ENCODE measurements at regions not wholly inside any gene's neighbourhood (a gene's known extent, or its start where the extent isn't known, plus 50 kb on each side); places are given as distances from the start of the nearest gene placed in this dataset.

DNA sequence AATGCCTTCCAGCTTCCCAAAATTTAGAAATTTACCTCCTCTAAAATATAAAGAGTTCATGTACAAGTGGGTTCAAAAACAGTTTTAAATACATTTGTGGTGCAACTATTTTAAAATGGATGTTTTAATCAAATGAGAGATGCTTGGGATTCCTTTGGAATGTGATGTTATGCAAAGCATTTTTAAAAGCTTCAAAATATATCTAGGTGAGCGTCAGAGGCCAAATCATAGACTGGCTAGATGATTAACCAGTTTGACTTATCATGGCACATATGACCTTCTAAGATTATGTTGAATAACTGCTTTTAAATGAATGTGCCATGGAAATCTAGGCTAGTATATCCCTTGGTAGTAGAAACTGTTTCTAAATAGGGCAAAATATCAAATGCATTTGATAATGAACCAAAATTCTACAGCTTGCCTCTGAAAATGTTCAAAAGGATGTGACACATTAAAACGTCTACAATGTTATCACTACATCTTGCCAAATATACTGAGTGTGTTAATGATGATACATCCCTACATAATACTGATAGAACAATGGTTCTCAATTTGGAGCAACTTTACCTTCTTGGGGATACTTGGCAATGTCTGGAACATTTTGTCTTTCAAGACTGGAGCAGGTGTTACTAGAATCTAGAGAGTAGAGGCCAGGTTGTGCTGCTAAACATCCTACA, 650.9 kb upstream of the ADGRL2 start:
- DNase-seq (ENCODE audit: extremely low read depth, low read depth), result no peak
- TF ChIP-seq, protein P1, sequence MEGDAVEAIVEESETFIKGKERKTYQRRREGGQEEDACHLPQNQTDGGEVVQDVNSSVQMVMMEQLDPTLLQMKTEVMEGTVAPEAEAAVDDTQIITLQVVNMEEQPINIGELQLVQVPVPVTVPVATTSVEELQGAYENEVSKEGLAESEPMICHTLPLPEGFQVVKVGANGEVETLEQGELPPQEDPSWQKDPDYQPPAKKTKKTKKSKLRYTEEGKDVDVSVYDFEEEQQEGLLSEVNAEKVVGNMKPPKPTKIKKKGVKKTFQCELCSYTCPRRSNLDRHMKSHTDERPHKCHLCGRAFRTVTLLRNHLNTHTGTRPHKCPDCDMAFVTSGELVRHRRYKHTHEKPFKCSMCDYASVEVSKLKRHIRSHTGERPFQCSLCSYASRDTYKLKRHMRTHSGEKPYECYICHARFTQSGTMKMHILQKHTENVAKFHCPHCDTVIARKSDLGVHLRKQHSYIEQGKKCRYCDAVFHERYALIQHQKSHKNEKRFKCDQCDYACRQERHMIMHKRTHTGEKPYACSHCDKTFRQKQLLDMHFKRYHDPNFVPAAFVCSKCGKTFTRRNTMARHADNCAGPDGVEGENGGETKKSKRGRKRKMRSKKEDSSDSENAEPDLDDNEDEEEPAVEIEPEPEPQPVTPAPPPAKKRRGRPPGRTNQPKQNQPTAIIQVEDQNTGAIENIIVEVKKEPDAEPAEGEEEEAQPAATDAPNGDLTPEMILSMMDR (IDR thresholded peaks at IDR 0.05; ENCODE audit: low read depth, low read length, missing control alignments), result no peak

DNA sequence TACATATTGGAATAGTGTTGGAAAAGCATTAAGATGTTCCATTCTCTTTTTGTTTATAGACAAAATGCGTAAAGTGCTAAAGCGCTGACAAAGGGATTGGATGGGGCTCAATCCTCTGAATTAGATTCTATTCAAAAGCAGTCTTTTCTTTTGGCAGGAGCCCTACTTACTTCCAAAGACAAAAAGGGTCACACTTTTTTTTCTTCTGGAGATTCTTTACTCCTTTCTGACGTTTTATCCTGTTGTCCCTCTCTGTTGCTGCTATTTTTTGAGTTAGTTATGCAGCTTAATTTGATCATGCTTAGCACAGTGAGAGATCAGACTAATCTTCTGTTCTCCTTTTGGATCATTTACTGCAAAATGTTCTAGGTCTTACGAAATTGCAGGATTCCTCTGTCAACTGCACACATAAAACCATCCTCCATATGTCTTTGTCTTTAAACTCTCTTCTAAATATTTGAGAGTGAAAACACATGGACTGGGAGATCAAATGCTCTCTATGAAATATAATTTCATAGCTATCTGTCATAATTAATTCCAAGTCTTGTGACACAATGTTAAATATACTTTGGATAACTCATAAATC, 656.4 kb upstream of the ADGRL2 start:
- H3K4me3 ChIP-seq (replicated peaks; ENCODE audit: low read depth, low read length), result no peak overlapping the region
- no peak for DNase-seq (ENCODE audit: extremely low read depth, low read depth)
- TF ChIP-seq, protein P1 (IDR thresholded peaks at IDR 0.05; ENCODE audit: low read depth, low read length, missing control alignments), result no peak

More for the DNA sequence above, 650.9 kb upstream of the ADGRL2 start:
- no peak overlapping the region for H3K4me3 ChIP-seq (replicated peaks; ENCODE audit: low read depth, low read length)

DNA sequence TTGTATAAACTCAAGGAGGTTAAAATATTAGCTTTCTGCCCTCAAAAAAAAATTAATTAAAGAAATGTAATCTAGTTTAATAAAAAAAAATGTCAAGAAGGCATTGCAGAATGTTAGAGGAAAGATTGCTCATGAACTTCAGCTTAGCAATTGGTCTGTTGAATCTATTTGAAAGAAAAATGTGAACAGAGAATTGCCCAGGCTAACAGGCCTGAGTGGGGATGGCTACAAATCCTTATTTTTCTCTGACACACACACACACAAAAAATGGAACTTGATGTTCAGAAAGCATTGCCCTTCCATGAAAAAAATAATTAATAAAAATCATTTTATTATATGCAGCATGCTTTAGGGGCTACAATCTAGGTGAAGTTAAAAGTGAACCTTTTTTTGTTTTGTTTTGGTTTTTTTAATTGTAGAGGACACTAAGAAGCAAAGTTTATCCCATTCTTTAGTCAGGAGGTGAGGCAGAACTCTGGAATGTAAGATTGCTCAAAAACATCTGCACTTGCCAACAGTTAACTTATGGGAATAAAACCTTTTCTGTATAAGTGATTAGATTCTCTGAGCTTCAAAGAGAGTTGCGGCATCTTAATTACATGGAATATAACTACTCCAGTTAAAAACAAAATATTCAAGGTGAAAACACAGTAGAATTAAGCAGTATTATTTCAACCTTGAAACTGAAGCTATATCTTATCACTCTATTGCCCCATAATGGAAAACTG, 658.5 kb upstream of the ADGRL2 start:
- H3K4me3 ChIP-seq (replicated peaks; ENCODE audit: low read depth, low read length), result no peak overlapping the region
- peak; percentile 3 for DNase-seq (ENCODE audit: extremely low read depth, low read depth)
- TF ChIP-seq, protein P1 (IDR thresholded peaks at IDR 0.05; ENCODE audit: low read depth, low read length, missing control alignments), result no peak

DNA sequence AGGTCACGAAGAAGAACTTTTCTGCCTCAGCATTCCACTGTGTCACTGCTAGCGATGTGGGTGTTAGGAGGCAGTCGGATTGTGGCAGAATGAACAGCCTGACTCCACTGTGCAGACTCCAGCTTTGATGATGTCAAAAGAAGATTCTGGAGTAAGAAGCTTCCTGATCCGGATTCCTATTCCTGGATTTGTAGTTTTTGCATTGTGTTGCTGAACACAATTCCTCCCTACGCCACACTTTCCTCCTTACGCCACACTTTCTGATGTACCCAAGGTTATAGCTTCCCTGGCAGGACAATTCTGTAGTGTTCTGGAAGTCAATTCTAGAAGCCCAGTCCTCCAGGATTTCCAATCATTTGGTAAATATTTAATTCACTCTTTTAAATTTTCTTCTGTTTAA, 665.2 kb upstream of the ADGRL2 start:
- TF ChIP-seq, protein P1 (IDR thresholded peaks at IDR 0.05; ENCODE audit: low read depth, low read length, missing control alignments), result no peak
- no peak for DNase-seq (ENCODE audit: extremely low read depth, low read depth)
- no peak overlapping the region for H3K4me3 ChIP-seq (replicated peaks; ENCODE audit: low read depth, low read length)

DNA sequence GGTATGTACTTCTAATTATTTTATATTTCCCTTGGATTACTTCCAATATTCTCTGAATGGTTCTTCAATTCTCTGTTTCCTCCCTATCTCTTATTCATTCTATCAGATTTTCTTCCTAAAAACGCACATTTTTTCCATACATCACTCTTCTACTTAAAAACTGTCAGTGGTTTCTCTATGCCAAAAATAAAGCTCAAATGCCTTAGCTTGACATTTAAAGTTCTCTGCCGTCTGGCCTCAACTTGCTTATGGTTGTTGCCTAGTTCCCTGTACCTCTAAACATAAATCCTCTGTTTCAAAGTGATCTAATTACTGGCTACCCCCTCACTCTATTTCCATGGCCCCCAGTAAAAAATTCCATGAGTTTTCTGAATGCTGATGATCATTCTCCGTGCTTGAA, 671.0 kb upstream of the ADGRL2 start:
- TF ChIP-seq, protein P1 (IDR thresholded peaks at IDR 0.05; ENCODE audit: low read depth, low read length, missing control alignments), result no peak
- no peak for DNase-seq (ENCODE audit: extremely low read depth, low read depth)
- no peak overlapping the region for H3K4me3 ChIP-seq (replicated peaks; ENCODE audit: low read depth, low read length)

DNA sequence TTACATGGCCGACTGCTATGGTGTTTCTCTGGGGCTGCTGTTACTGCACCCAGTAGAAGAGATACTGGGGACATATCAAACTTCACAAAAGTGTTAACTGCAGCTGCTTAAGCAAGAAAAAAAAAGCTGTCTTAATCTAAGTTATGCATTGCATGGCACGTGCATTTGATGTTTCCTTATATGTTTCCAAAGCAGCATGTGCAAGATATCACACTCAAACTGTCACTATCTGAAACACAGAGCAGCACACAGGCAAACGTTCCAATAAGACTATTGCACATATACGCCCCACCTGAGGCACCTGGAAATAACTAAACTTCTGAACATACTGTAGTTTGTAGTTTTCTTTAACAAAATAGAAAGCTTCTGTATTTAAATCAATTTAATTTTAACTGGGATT, 671.4 kb upstream of the ADGRL2 start:
- no peak overlapping the region for H3K4me3 ChIP-seq (replicated peaks; ENCODE audit: low read depth, low read length)
- TF ChIP-seq, protein P1 (IDR thresholded peaks at IDR 0.05; ENCODE audit: low read depth, low read length, missing control alignments), result no peak
- DNase-seq (ENCODE audit: extremely low read depth, low read depth), result no peak
